OCI-LY7 (cell line): ENCODE measurements at regions not wholly inside any gene's neighbourhood (a gene's known extent, or its start where the extent isn't known, plus 50 kb on each side); places are given as distances from the start of the nearest gene placed in this dataset.
"Not testable (repeated sequence)": the region's sequence is repeated elsewhere in the genome, so short reads cannot be mapped to it uniquely, and the experiment has no call there.

ENCODE experiments used
- BruUV-seq: library from RNA; stranded (reverse); fragments of 400-500 nt; replicated peaks from 2 replicates; lab custom pipeline; 2021; lab: Mats Ljungman, UMichigan
- CTCF ChIA-PET: fragments of 300-600 bp; sonication (Branson Sonifier 250); formaldehyde crosslinking; loops from one replicate; lab custom pipeline; 2022; ENCODE audit warnings: antibody characterized with exemption; ENCODE audit not compliant: unreplicated experiment; lab: Charles Lee
- POLR2A ChIA-PET: fragments of 300-600 bp; sonication (Branson Sonifier 250); formaldehyde crosslinking; loops from one replicate; lab custom pipeline; 2022; ENCODE audit warnings: antibody characterized with exemption; lab: Charles Lee
- DNase-seq: peaks from one replicate; pipeline ENCODE4 v3.0.0-alpha.2; 2015; ENCODE audit warnings: low spot score
- H2AFZ ChIP-seq: fragments of 200-600 bp; sonication (generic), shearing (Covaris generic); 2 replicates; pipeline ENCODE4 v1.6.1; 2014; ENCODE audit warnings: mild to moderate bottlenecking, antibody characterized with exemption, low read length, moderate library complexity
- H3K27ac ChIP-seq: fragments of 200-600 bp; sonication (generic); 2 replicates; pipeline ENCODE4 v1.5.1; 2014; ENCODE audit warnings: mixed run types, low read depth, mild to moderate bottlenecking, moderate library complexity, low read length, inconsistent platforms; ENCODE audit not compliant: poor library complexity, severe bottlenecking
- H3K36me3 ChIP-seq: fragments of 200-600 bp; sonication (generic); 2 replicates; pipeline ENCODE4 v1.6.1; 2014; ENCODE audit warnings: mild to moderate bottlenecking, antibody characterized with exemption, low read length, moderate library complexity, mixed read lengths; ENCODE audit not compliant: insufficient read depth
- H3K4me1 ChIP-seq: fragments of 200-600 bp; sonication (generic); 2 replicates; pipeline ENCODE4 v1.5.1; 2014; ENCODE audit warnings: mild to moderate bottlenecking, low read length; ENCODE audit not compliant: insufficient read depth, poor library complexity, severe bottlenecking
- H3K4me2 ChIP-seq: fragments of 200-600 bp; sonication (generic); 2 replicates; pipeline ENCODE4 v1.6.1; 2014; ENCODE audit warnings: mild to moderate bottlenecking, low read length
- H3K4me3 ChIP-seq: fragments of 200-600 bp; sonication (generic); 2 replicates; pipeline ENCODE4 v1.5.1; 2014; ENCODE audit warnings: mild to moderate bottlenecking, low read depth, low read length; ENCODE audit not compliant: poor library complexity, severe bottlenecking
- H3K79me2 ChIP-seq: fragments of 200-600 bp; sonication (generic); 2 replicates; pipeline ENCODE4 v1.6.1; 2016; ENCODE audit warnings: low read depth, mild to moderate bottlenecking, low read length, moderate library complexity, mixed read lengths; ENCODE audit not compliant: insufficient read depth
- H3K9me2 ChIP-seq: fragments of 200-600 bp; sonication (generic); 2 replicates; pipeline ENCODE4 v1.6.1; 2016; ENCODE audit warnings: mild to moderate bottlenecking, low read length, mixed read lengths; ENCODE audit not compliant: insufficient read depth
- H3K9me3 ChIP-seq: fragments of 200-600 bp; sonication (generic); 2 replicates; pipeline ENCODE4 v1.6.1; 2014; ENCODE audit warnings: mild to moderate bottlenecking, mixed run types, low read length, mixed read lengths
- H4K20me1 ChIP-seq: fragments of 200-600 bp; sonication (generic); 2 replicates; pipeline ENCODE4 v1.6.1; 2014; ENCODE audit warnings: mild to moderate bottlenecking, antibody characterized with exemption, low read length, moderate library complexity, mixed read lengths; ENCODE audit not compliant: insufficient read depth
- CTCF ChIP-seq: fragments of 200-600 bp; sonication (generic); conservative IDR thresholded peaks from 2 replicates; pipeline ENCODE4 v1.5.1; 2014; ENCODE audit warnings: mild to moderate bottlenecking, antibody characterized with exemption, low read length, moderate library complexity, mixed read lengths
- EZH2phosphoT487 ChIP-seq: fragments of 200-600 bp; sonication (generic); IDR thresholded peaks from 2 replicates; pipeline ENCODE4 v1.6.1; 2018; ENCODE audit warnings: low read depth, borderline replicate concordance, mild to moderate bottlenecking, mixed run types, antibody characterized with exemption, low read length, moderate library complexity, mixed read lengths
- intact Hi-C: fragments of 100-400 bp; cut with micrococcal nuclease; formaldehyde crosslinking; loops from one replicate; pipeline ENCODE4 v1.10.0; 2022; ENCODE audit not compliant: unreplicated experiment

- H3K4me2 ChIP-seq, H3K36me3 ChIP-seq, H3K9me2 ChIP-seq, H3K79me2 ChIP-seq, H2AFZ ChIP-seq, H4K20me1 ChIP-seq, H3K27ac ChIP-seq, H3K4me3 ChIP-seq, intact Hi-C loops, H3K4me1 ChIP-seq, H3K9me3 ChIP-seq, BruUV-seq, CTCF ChIA-PET, POLR2A ChIA-PET, DNase-seq: not testable (repeated sequence)
Measured at GRCh38 chr13:22956456-22957115, 224.2 kb upstream of the SGCG start.

GRCh38 chr13:22959859-22960258, 220.9 kb upstream of the SGCG start:
- H3K4me3 ChIP-seq, H3K36me3 ChIP-seq, POLR2A ChIA-PET, H3K9me2 ChIP-seq, CTCF ChIA-PET, BruUV-seq, H3K27ac ChIP-seq, DNase-seq, H3K4me2 ChIP-seq, H3K9me3 ChIP-seq, H2AFZ ChIP-seq, H4K20me1 ChIP-seq, intact Hi-C loops, H3K4me1 ChIP-seq, H3K79me2 ChIP-seq: not testable (repeated sequence)

GRCh38 chr13:22960827-22961226, 220.0 kb upstream of the SGCG start:
- TF ChIP-seq CTCF (no peak), EZH2phosphoT487 (no peak)
- POLR2A ChIA-PET, result no interaction called here
- Histone ChIP-seq H3K27ac (no peak overlapping the region), H3K79me2 (no peaks in the 10 kb centered on the region), H3K9me3 (no peaks in the 10 kb centered on the region), H4K20me1 (no peaks in the 10 kb centered on the region), H3K36me3 (no peaks in the 10 kb centered on the region), H3K4me3 (no peak overlapping the region), H2AFZ (no peak overlapping the region), H3K4me2 (no peak overlapping the region), H3K9me2 (no peaks in the 10 kb centered on the region), H3K4me1 (no peaks in the 10 kb centered on the region)
- CTCF ChIA-PET, result no interaction called here
- BruUV-seq, result no TSS peak
- intact Hi-C loops, result no loop called here
- no peak for DNase-seq

GRCh38 chr13:22961342-22961741, 219.4 kb upstream of the SGCG start:
- BruUV-seq, POLR2A ChIA-PET, H3K79me2 ChIP-seq, H3K4me2 ChIP-seq, H3K36me3 ChIP-seq, H3K4me3 ChIP-seq, H2AFZ ChIP-seq, H3K4me1 ChIP-seq, H3K27ac ChIP-seq, H3K9me3 ChIP-seq, H3K9me2 ChIP-seq, H4K20me1 ChIP-seq, intact Hi-C loops, DNase-seq, CTCF ChIA-PET: not testable (repeated sequence)
